ENCODE measurements at regions not wholly inside any gene's neighbourhood (a gene's known extent, or its start where the extent isn't known, plus 50 kb on each side); places are given as distances from the start of the nearest gene placed in this dataset.

DNA sequence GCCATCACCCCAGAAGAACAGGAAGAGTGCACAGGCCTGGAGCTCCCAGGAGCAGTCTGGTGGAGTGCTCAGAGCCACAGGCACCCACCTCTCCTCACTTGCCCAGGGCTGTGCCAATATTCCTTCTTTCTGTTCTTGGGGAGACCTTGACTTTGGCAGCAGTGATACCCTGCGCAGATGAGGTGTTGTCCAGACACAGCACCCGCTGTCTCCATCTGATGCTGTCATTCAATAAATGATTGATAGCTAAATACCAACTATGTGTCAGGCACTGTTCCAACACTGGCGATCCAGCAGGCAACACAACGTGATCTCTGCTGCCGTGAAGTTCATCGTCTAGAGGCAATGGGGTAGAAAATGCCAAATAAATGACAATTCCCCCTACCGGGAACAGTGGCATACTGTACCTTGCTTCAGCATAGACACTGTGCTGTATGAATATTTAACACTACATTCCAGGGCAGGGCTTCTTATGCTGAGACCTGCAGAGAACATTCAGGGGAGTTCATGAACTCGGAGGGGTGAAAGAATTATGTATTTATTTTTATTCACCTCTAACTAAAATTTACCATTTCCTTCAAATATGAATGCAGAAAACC is 320.5 kb upstream of the NCKAP5 start (continued):
- TF ChIP-seq, protein P1, sequence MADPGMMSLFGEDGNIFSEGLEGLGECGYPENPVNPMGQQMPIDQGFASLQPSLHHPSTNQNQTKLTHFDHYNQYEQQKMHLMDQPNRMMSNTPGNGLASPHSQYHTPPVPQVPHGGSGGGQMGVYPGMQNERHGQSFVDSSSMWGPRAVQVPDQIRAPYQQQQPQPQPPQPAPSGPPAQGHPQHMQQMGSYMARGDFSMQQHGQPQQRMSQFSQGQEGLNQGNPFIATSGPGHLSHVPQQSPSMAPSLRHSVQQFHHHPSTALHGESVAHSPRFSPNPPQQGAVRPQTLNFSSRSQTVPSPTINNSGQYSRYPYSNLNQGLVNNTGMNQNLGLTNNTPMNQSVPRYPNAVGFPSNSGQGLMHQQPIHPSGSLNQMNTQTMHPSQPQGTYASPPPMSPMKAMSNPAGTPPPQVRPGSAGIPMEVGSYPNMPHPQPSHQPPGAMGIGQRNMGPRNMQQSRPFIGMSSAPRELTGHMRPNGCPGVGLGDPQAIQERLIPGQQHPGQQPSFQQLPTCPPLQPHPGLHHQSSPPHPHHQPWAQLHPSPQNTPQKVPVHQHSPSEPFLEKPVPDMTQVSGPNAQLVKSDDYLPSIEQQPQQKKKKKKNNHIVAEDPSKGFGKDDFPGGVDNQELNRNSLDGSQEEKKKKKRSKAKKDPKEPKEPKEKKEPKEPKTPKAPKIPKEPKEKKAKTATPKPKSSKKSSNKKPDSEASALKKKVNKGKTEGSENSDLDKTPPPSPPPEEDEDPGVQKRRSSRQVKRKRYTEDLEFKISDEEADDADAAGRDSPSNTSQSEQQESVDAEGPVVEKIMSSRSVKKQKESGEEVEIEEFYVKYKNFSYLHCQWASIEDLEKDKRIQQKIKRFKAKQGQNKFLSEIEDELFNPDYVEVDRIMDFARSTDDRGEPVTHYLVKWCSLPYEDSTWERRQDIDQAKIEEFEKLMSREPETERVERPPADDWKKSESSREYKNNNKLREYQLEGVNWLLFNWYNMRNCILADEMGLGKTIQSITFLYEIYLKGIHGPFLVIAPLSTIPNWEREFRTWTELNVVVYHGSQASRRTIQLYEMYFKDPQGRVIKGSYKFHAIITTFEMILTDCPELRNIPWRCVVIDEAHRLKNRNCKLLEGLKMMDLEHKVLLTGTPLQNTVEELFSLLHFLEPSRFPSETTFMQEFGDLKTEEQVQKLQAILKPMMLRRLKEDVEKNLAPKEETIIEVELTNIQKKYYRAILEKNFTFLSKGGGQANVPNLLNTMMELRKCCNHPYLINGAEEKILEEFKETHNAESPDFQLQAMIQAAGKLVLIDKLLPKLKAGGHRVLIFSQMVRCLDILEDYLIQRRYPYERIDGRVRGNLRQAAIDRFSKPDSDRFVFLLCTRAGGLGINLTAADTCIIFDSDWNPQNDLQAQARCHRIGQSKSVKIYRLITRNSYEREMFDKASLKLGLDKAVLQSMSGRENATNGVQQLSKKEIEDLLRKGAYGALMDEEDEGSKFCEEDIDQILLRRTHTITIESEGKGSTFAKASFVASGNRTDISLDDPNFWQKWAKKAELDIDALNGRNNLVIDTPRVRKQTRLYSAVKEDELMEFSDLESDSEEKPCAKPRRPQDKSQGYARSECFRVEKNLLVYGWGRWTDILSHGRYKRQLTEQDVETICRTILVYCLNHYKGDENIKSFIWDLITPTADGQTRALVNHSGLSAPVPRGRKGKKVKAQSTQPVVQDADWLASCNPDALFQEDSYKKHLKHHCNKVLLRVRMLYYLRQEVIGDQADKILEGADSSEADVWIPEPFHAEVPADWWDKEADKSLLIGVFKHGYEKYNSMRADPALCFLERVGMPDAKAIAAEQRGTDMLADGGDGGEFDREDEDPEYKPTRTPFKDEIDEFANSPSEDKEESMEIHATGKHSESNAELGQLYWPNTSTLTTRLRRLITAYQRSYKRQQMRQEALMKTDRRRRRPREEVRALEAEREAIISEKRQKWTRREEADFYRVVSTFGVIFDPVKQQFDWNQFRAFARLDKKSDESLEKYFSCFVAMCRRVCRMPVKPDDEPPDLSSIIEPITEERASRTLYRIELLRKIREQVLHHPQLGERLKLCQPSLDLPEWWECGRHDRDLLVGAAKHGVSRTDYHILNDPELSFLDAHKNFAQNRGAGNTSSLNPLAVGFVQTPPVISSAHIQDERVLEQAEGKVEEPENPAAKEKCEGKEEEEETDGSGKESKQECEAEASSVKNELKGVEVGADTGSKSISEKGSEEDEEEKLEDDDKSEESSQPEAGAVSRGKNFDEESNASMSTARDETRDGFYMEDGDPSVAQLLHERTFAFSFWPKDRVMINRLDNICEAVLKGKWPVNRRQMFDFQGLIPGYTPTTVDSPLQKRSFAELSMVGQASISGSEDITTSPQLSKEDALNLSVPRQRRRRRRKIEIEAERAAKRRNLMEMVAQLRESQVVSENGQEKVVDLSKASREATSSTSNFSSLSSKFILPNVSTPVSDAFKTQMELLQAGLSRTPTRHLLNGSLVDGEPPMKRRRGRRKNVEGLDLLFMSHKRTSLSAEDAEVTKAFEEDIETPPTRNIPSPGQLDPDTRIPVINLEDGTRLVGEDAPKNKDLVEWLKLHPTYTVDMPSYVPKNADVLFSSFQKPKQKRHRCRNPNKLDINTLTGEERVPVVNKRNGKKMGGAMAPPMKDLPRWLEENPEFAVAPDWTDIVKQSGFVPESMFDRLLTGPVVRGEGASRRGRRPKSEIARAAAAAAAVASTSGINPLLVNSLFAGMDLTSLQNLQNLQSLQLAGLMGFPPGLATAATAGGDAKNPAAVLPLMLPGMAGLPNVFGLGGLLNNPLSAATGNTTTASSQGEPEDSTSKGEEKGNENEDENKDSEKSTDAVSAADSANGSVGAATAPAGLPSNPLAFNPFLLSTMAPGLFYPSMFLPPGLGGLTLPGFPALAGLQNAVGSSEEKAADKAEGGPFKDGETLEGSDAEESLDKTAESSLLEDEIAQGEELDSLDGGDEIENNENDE (IDR thresholded peaks at IDR 0.05; ENCODE audit: insufficient replicate concordance, low read length): no peak
- TF ChIP-seq GTF2F1 (IDR thresholded peaks at IDR 0.05; ENCODE audit: borderline replicate concordance, low read depth, low read length) (no peak), CEBPB (IDR thresholded peaks at IDR 0.05; ENCODE audit: low read depth, low read length) (no peak), GABPA (IDR thresholded peaks at IDR 0.05; ENCODE audit: borderline replicate concordance, insufficient read depth, low read length) (no peak), CBX5 (IDR thresholded peaks at IDR 0.05; ENCODE audit: low read depth, low read length) (no peak), SAP30 (IDR thresholded peaks at IDR 0.05; ENCODE audit: insufficient read depth, insufficient replicate concordance, low read length) (no peak), EGR1 (IDR thresholded peaks at IDR 0.05; ENCODE audit: borderline replicate concordance, low read depth, low read length) (no peak), SUZ12 (IDR thresholded peaks at IDR 0.05; ENCODE audit: low read length) (no peak)
- TF ChIP-seq, protein P2, sequence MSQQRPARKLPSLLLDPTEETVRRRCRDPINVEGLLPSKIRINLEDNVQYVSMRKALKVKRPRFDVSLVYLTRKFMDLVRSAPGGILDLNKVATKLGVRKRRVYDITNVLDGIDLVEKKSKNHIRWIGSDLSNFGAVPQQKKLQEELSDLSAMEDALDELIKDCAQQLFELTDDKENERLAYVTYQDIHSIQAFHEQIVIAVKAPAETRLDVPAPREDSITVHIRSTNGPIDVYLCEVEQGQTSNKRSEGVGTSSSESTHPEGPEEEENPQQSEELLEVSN (IDR thresholded peaks at IDR 0.05): no peak
- TF ChIP-seq, protein P3, sequence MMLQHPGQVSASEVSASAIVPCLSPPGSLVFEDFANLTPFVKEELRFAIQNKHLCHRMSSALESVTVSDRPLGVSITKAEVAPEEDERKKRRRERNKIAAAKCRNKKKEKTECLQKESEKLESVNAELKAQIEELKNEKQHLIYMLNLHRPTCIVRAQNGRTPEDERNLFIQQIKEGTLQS (IDR thresholded peaks at IDR 0.05; ENCODE audit: insufficient read depth, low read depth, low read length): no peak

All from H1 (cell line).